Epithelial cell of proximal tubule (primary cell): ENCODE measurements at regions not wholly inside any gene's neighbourhood (a gene's known extent, or its start where the extent isn't known, plus 50 kb on each side); places are given as distances from the start of the nearest gene placed in this dataset.

Experiments
- DNase-seq: peaks from one replicate; pipeline ENCODE4 v3.0.0-alpha.2; 2011; ENCODE audit warnings: low read depth
- H3K4me3 ChIP-seq: 2 replicates; pipeline ENCODE4 v1.5.1; 2011; ENCODE audit warnings: low read depth, mild to moderate bottlenecking, low read length
- CTCF ChIP-seq: conservative IDR thresholded peaks from 2 replicates; pipeline ENCODE4 v1.5.1; 2012; ENCODE audit warnings: low read depth, mild to moderate bottlenecking, low read length

GRCh38 chr5:57676222-57677098, 193.8 kb upstream of the ACTBL2 start:
- no peak for DNase-seq
- no peak overlapping the region for H3K4me3 ChIP-seq
- no peak for TF ChIP-seq CTCF

GRCh38 chr5:57675236-57675635, 192.6 kb upstream of the ACTBL2 start:
- no peak overlapping the region for H3K4me3 ChIP-seq
- TF ChIP-seq CTCF, result no peak

GRCh38 chr5:57671371-57671770, 188.8 kb upstream of the ACTBL2 start:
- DNase-seq, result no peak
- H3K4me3 ChIP-seq, result no peak overlapping the region
- no peak for TF ChIP-seq CTCF

More at GRCh38 chr5:57675236-57675635, 192.6 kb upstream of the ACTBL2 start:
- no peak for DNase-seq

- DNase-seq, result no peak
- no peak for TF ChIP-seq CTCF
- no peak overlapping the region for H3K4me3 ChIP-seq
Observed at GRCh38 chr5:57666582-57666981, 184.0 kb upstream of the ACTBL2 start.

- TF ChIP-seq CTCF, result no peak
- DNase-seq, result no peak
- H3K4me3 ChIP-seq, result no peak overlapping the region
Observed at GRCh38 chr5:57665146-57665936, 182.7 kb upstream of the ACTBL2 start.

GRCh38 chr5:57664700-57665099, 182.1 kb upstream of the ACTBL2 start:
- H3K4me3 ChIP-seq, result no peak overlapping the region
- TF ChIP-seq CTCF, result no peak
- DNase-seq, result no peak
